ENCODE measurements at regions not wholly inside any gene's neighbourhood (a gene's known extent, or its start where the extent isn't known, plus 50 kb on each side); places are given as distances from the start of the nearest gene placed in this dataset.

GRCh38 chr15:97745481-97746071, 214.9 kb upstream of the ARRDC4 start:
- DNase-seq: no peak

GRCh38 chr15:97747342-97747741, 213.2 kb upstream of the ARRDC4 start:
- no peak for DNase-seq

GRCh38 chr15:97748576-97748975, 211.9 kb upstream of the ARRDC4 start:
- DNase-seq: no peak

- DNase-seq: no peak
Measured at GRCh38 chr15:97750060-97750459, 210.4 kb upstream of the ARRDC4 start.

GRCh38 chr15:97755726-97756125, 204.8 kb upstream of the ARRDC4 start:
- no peak for DNase-seq

GRCh38 chr15:97759363-97759762, 201.1 kb upstream of the ARRDC4 start:
- DNase-seq: no peak

GRCh38 chr15:97761110-97761509, 199.4 kb upstream of the ARRDC4 start:
- no peak for DNase-seq

GRCh38 chr15:97783240-97783639, 177.3 kb upstream of the ARRDC4 start:
- no peak for DNase-seq

- DNase-seq: no peak
Measured at GRCh38 chr15:97786741-97787140, 173.8 kb upstream of the ARRDC4 start.

- DNase-seq: no peak
Measured at GRCh38 chr15:97790180-97790579, 170.3 kb upstream of the ARRDC4 start.

GRCh38 chr15:97791824-97792792, 168.4 kb upstream of the ARRDC4 start:
- no peak for DNase-seq

- no peak for DNase-seq
Measured at GRCh38 chr15:97804950-97805349, 155.6 kb upstream of the ARRDC4 start.

GRCh38 chr15:97806766-97807165, 153.7 kb upstream of the ARRDC4 start:
- DNase-seq: no peak

GRCh38 chr15:97815835-97816234, 144.7 kb upstream of the ARRDC4 start:
- no peak for DNase-seq

GRCh38 chr15:97817276-97817890, 143.1 kb upstream of the ARRDC4 start:
- no peak for DNase-seq

- DNase-seq: no peak
Measured at GRCh38 chr15:97836003-97836402, 124.5 kb upstream of the ARRDC4 start.

- DNase-seq: no peak
Measured at GRCh38 chr15:97837896-97838295, 122.6 kb upstream of the ARRDC4 start.

GRCh38 chr15:97838606-97839210, 121.8 kb upstream of the ARRDC4 start:
- no peak for DNase-seq

GRCh38 chr15:97840501-97840900, 120.0 kb upstream of the ARRDC4 start:
- no peak for DNase-seq

- no peak for DNase-seq
Measured at GRCh38 chr15:97841558-97841957, 118.9 kb upstream of the ARRDC4 start.

- no peak for DNase-seq
Measured at GRCh38 chr15:97849183-97849582, 111.3 kb upstream of the ARRDC4 start.

- DNase-seq: no peak
Measured at GRCh38 chr15:97858296-97858695, 102.2 kb upstream of the ARRDC4 start.

- no peak for DNase-seq
Measured at GRCh38 chr15:97861529-97862260, 98.8 kb upstream of the ARRDC4 start.
